ENCODE measurements at regions not wholly inside any gene's neighbourhood (a gene's known extent, or its start where the extent isn't known, plus 50 kb on each side); places are given as distances from the start of the nearest gene placed in this dataset.

DNA sequence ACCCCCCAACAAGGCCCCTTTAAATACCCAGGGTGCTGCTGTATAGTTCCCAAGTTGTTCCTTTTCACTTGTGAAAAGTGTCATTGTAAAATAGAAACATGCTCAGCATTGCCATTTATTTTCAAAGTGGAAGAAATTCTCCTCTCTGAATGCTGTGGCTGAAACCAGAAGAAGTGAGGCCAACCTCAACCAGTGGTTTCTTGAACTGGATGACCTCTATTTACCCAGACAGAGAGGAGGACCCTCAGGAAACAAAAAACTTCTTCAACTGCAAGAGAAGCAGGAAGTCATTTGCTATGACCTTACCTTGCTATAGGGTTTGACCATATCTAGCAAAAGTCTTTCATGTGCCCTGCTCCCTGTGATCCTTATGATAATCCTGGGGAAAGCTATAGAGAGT lies 209.7 kb upstream of the RARB start:
- Histone ChIP-seq H3K27me3 (ENCODE audit: control insufficient read depth, insufficient read depth, low read length) (no peaks in the 10 kb centered on the region), H3K9me3 (replicated peaks; ENCODE audit: low read length) (no peaks in the 10 kb centered on the region), H3K36me3 (ENCODE audit: insufficient read depth, low read length) (no peaks in the 10 kb centered on the region), H3K4me2 (ENCODE audit: low read length) (no peak overlapping the region), H3K9ac (ENCODE audit: low read depth, low read length) (no peak overlapping the region), H3K4me1 (ENCODE audit: control insufficient read depth, insufficient read depth, low read length) (no peaks in the 10 kb centered on the region), H3K4me3 (ENCODE audit: low read length) (no peak overlapping the region)

DNA sequence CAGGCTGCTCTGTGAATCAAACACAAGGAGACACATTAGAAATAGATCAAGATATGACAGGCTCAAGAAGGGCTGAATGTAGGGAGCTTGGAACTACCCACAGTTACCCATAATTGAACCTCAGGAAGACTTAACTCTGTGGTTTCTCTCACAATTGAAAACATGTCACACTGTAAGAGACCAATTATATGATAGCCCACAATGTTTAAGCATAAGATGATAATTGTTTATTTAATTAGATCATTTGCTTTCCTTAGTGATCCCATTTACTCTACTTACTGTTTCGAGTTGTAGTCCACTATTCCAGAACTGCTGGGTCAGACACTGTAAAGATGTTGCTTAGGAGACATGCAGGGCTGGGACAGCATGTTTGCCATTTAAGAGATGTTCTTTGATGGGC lies 201.3 kb upstream of the RARB start:
- Histone ChIP-seq H3K4me2 (ENCODE audit: low read length) (no peak overlapping the region), H3K9ac (ENCODE audit: low read depth, low read length) (no peak overlapping the region), H3K4me3 (ENCODE audit: low read length) (no peak overlapping the region), H3K9me3 (replicated peaks; ENCODE audit: low read length) (no peaks in the 10 kb centered on the region), H3K4me1 (ENCODE audit: control insufficient read depth, insufficient read depth, low read length) (no peaks in the 10 kb centered on the region), H3K27me3 (ENCODE audit: control insufficient read depth, insufficient read depth, low read length) (no peaks in the 10 kb centered on the region), H3K36me3 (ENCODE audit: insufficient read depth, low read length) (no peaks in the 10 kb centered on the region)

DNA sequence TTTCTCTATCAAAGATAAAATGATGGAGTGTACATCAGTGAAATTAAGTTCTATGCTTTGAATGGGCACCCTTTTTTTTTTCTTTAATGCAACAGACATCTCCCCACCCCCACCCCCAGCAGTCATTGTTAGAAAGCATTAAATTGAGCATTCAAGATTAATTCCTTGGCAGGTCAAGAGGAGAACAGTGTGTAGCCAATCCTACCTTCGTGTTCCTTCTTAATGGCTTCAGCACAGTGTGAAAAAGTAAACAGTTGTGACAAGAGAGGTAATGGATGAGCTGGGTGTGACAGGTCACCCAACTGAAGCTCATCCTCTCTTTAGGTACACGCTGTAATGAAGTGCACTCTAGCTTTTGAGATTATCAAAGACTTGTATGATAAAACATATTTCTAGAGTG lies 198.5 kb upstream of the RARB start:
- Histone ChIP-seq H3K9ac (ENCODE audit: low read depth, low read length) (no peak overlapping the region), H3K4me3 (ENCODE audit: low read length) (no peak overlapping the region), H3K4me1 (ENCODE audit: control insufficient read depth, insufficient read depth, low read length) (no peaks in the 10 kb centered on the region), H3K4me2 (ENCODE audit: low read length) (no peak overlapping the region), H3K9me3 (replicated peaks; ENCODE audit: low read length) (no peaks in the 10 kb centered on the region), H3K36me3 (ENCODE audit: insufficient read depth, low read length) (no peaks in the 10 kb centered on the region), H3K27me3 (ENCODE audit: control insufficient read depth, insufficient read depth, low read length) (no peaks in the 10 kb centered on the region)

DNA sequence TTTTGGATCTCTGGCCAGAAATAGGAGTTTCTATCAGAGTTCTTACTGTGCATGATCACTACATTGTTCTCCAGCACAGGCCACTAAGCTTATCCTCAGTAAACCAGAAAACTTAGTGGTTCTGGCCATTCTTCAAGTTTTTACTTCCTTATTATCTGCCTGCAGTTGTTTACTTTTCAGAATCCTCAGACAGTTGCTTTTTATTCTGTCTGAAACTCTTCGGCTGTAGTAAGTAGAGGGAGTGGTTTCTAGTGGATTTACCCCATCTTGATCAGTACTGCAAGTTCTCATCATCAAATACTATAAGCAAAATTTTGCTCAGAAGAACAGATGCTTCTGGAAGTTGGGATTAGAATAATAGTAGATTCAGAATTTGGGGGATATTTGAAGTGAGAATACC lies 193.0 kb upstream of the RARB start:
- Histone ChIP-seq H3K4me1 (ENCODE audit: control insufficient read depth, insufficient read depth, low read length) (no peaks in the 10 kb centered on the region), H3K36me3 (ENCODE audit: insufficient read depth, low read length) (no peaks in the 10 kb centered on the region), H3K9ac (ENCODE audit: low read depth, low read length) (no peak overlapping the region), H3K27me3 (ENCODE audit: control insufficient read depth, insufficient read depth, low read length) (no peaks in the 10 kb centered on the region), H3K9me3 (replicated peaks; ENCODE audit: low read length) (no peaks in the 10 kb centered on the region), H3K4me3 (ENCODE audit: low read length) (no peak overlapping the region), H3K4me2 (ENCODE audit: low read length) (no peak overlapping the region)

DNA sequence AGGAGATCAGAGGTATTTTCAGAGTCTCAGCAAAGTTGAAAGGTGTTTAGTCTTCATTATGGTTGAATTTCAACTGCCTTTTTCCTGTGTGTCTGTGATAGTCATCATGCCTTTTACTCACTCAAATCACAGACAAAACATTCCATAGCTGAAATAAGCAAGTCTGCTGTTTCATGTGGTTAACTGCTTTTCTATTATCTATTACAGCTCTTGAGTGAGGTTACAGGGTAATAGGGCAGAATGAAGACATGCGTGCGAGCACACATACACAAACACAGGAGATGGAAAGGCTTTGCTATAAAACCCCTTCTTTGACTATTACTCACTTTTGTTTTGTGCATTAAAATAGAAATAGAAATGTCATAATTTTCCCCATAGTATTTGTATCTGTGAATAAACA lies 192.6 kb upstream of the RARB start:
- H3K4me3 ChIP-seq (ENCODE audit: low read length) = no peak overlapping the region
- no peak overlapping the region for H3K9ac ChIP-seq (ENCODE audit: low read depth, low read length)
- no peaks in the 10 kb centered on the region for H3K4me1 ChIP-seq (ENCODE audit: control insufficient read depth, insufficient read depth, low read length)

DNA sequence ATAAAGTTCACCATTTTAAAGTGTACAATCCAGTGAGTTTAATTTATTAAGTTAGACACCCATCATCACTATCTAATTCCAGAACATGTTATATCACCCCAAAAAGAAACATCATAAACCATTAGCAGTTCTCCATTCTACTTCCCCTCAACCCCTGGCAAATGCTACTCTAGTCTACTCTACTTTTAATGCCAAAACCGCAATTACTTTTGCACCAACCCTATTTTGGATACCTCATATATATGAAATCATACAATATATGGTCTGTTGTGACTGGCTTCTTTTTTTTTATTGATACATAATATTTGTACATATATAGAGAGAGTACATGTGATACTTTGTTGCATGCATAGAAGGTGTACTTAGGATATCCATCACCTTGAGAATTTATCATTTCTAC lies 190.5 kb upstream of the RARB start:
- Histone ChIP-seq H3K36me3 (ENCODE audit: insufficient read depth, low read length) (no peaks in the 10 kb centered on the region), H3K27me3 (ENCODE audit: control insufficient read depth, insufficient read depth, low read length) (no peaks in the 10 kb centered on the region), H3K9ac (ENCODE audit: low read depth, low read length) (no peak overlapping the region), H3K4me2 (ENCODE audit: low read length) (no peak overlapping the region), H3K4me1 (ENCODE audit: control insufficient read depth, insufficient read depth, low read length) (no peaks in the 10 kb centered on the region), H3K9me3 (replicated peaks; ENCODE audit: low read length) (no peaks in the 10 kb centered on the region), H3K4me3 (ENCODE audit: low read length) (no peak overlapping the region)

More for the DNA sequence above, 192.6 kb upstream of the RARB start:
- H3K9me3 ChIP-seq (replicated peaks; ENCODE audit: low read length) = no peaks in the 10 kb centered on the region
- no peaks in the 10 kb centered on the region for H3K27me3 ChIP-seq (ENCODE audit: control insufficient read depth, insufficient read depth, low read length)
- no peak overlapping the region for H3K4me2 ChIP-seq (ENCODE audit: low read length)
- no peaks in the 10 kb centered on the region for H3K36me3 ChIP-seq (ENCODE audit: insufficient read depth, low read length)

DNA sequence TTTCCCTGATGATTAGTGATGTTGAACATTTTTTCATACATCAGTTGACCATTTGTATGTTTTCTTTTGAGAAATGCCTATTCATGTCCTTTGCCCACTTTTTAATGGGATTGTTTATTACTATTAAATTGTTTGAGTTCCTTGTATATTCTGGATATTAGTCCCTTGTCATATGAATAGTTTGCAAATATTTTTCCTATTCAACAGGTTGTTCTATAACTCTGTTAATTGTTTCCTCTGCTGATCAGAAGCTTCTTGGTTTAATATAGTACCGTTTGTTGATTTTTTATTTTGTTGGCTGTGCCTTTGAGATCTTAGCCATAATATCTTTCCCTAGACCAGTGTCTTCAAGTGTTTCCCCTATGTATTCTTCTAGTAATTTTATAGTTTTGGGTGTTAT lies 189.0 kb upstream of the RARB start:
- Histone ChIP-seq H3K27me3 (ENCODE audit: control insufficient read depth, insufficient read depth, low read length) (no peaks in the 10 kb centered on the region), H3K9me3 (replicated peaks; ENCODE audit: low read length) (no peaks in the 10 kb centered on the region), H3K9ac (ENCODE audit: low read depth, low read length) (no peak overlapping the region), H3K4me3 (ENCODE audit: low read length) (no peak overlapping the region), H3K4me2 (ENCODE audit: low read length) (no peak overlapping the region), H3K36me3 (ENCODE audit: insufficient read depth, low read length) (no peaks in the 10 kb centered on the region), H3K4me1 (ENCODE audit: control insufficient read depth, insufficient read depth, low read length) (no peaks in the 10 kb centered on the region)

DNA sequence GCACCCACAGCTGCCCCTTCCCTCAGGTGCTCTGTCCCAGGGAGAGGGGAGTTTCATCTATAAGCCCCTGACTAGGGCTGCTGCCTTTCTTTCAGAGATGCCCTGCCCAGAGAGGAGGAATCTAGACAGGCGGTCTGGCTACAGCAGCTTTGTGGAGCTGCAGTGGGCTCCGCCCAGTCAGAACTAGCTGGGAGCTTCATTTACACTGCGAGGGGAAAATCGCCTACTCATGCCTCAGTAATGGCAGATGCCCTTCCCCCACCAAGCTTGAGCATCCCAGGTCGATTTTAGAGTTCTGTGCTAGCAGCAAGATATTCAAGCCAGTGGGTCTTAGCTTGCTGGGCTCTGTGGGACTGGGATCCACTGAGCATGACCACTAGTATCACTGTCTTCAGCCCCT lies 181.2 kb upstream of the RARB start:
- H3K9me3 ChIP-seq (replicated peaks; ENCODE audit: low read length) = no peaks in the 10 kb centered on the region
- no peak overlapping the region for H3K4me2 ChIP-seq (ENCODE audit: low read length)

DNA sequence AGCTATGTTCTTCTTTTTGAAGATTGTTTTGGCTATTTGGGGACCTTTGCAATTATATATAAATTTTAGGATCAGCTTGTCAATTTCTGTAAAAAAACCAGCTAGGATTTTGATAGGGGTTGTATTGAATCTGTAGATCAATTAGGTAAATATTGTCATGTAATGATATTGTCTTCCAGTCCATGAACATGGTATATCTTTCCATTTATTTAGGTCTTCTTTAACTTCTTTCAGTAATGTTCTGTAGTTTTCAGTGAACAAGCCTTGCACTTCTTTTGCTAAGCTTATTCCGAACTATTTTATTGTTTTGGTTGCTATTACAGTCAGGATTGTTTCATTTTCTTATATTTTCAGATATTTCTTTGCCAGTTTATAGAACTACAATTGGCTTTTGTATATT lies 175.8 kb upstream of the RARB start:
- H3K4me2 ChIP-seq (ENCODE audit: low read length) = no peak overlapping the region
- H3K9ac ChIP-seq (ENCODE audit: low read depth, low read length) = no peak overlapping the region
- no peak overlapping the region for H3K4me3 ChIP-seq (ENCODE audit: low read length)
- H3K9me3 ChIP-seq (replicated peaks; ENCODE audit: low read length) = no peaks in the 10 kb centered on the region
- no peaks in the 10 kb centered on the region for H3K36me3 ChIP-seq (ENCODE audit: insufficient read depth, low read length)
- H3K27me3 ChIP-seq (ENCODE audit: control insufficient read depth, insufficient read depth, low read length) = no peaks in the 10 kb centered on the region
- no peaks in the 10 kb centered on the region for H3K4me1 ChIP-seq (ENCODE audit: control insufficient read depth, insufficient read depth, low read length)

More for the DNA sequence above, 181.2 kb upstream of the RARB start:
- no peaks in the 10 kb centered on the region for H3K4me1 ChIP-seq (ENCODE audit: control insufficient read depth, insufficient read depth, low read length)
- H3K9ac ChIP-seq (ENCODE audit: low read depth, low read length) = no peak overlapping the region
- no peaks in the 10 kb centered on the region for H3K36me3 ChIP-seq (ENCODE audit: insufficient read depth, low read length)
- H3K27me3 ChIP-seq (ENCODE audit: control insufficient read depth, insufficient read depth, low read length) = no peaks in the 10 kb centered on the region
- H3K4me3 ChIP-seq (ENCODE audit: low read length) = no peak overlapping the region

DNA sequence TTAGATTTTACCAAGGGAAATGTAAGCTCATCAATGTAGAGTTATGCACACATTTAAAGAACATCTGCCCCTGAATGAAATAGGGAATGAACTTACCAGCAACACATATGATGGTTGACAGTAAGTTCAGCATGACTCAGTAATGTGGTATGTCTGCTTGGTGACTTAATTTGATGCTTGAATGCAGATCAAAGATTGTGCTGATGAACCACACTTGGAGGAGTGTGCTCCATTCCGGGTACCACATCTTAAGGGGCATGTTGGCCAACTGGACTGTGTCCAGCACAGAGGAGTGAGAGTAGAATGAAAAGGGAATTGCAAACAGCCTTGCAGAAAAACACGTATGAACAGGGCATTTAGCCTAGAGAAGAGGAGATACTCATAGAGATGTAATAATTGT lies 171.0 kb upstream of the RARB start:
- no peaks in the 10 kb centered on the region for H3K36me3 ChIP-seq (ENCODE audit: insufficient read depth, low read length)
- H3K27me3 ChIP-seq (ENCODE audit: control insufficient read depth, insufficient read depth, low read length) = no peaks in the 10 kb centered on the region
- no peaks in the 10 kb centered on the region for H3K9me3 ChIP-seq (replicated peaks; ENCODE audit: low read length)
- H3K4me3 ChIP-seq (ENCODE audit: low read length) = no peak overlapping the region
- H3K4me1 ChIP-seq (ENCODE audit: control insufficient read depth, insufficient read depth, low read length) = no peaks in the 10 kb centered on the region
- no peak overlapping the region for H3K9ac ChIP-seq (ENCODE audit: low read depth, low read length)
- no peak overlapping the region for H3K4me2 ChIP-seq (ENCODE audit: low read length)

DNA sequence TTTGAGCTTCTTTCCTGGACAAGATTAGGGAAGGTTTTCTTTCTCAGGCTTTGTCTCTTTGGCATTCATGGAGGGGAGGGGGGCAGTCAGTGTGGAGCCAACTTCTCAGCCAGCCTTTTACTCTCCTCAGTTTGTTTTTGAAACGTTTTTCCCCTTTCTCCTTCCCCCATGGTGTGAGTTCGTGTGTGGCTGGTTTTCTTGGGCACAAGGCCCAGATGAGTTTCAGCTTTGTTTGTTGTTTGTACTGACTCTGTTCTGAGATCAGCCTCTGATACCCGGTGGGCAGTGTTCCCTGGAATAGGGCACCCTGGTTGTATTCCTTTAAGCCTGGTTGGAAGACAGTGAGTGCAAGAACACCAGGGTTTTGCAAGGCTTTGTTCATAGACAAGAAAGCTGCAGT lies 168.2 kb upstream of the RARB start:
- H3K4me3 ChIP-seq (ENCODE audit: low read length) = no peak overlapping the region
- H3K27me3 ChIP-seq (ENCODE audit: control insufficient read depth, insufficient read depth, low read length) = no peaks in the 10 kb centered on the region
- H3K36me3 ChIP-seq (ENCODE audit: insufficient read depth, low read length) = no peaks in the 10 kb centered on the region
- no peaks in the 10 kb centered on the region for H3K4me1 ChIP-seq (ENCODE audit: control insufficient read depth, insufficient read depth, low read length)
- no peak overlapping the region for H3K9ac ChIP-seq (ENCODE audit: low read depth, low read length)
- no peak overlapping the region for H3K4me2 ChIP-seq (ENCODE audit: low read length)
- H3K9me3 ChIP-seq (replicated peaks; ENCODE audit: low read length) = no peaks in the 10 kb centered on the region

DNA sequence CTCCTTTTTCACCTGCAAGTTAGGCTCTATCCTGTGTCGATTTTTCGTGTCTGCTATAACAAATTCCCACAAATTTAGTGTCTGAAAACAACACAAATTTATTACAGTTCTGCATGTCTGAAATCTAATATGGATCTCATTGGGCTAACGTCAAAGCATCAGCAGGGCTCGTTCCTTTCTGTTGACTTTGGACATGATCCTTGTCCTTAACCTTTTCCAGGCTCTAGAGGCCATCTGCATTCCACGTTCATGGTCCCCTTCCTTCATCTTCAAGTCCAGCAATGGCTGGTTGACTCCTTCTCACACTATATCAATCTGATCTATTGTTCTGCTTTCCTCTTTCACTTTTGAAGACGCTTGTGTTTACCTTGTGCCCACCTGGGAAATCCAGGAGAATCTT lies 165.7 kb upstream of the RARB start:
- Histone ChIP-seq H3K9ac (ENCODE audit: low read depth, low read length) (no peak overlapping the region), H3K27me3 (ENCODE audit: control insufficient read depth, insufficient read depth, low read length) (no peaks in the 10 kb centered on the region), H3K9me3 (replicated peaks; ENCODE audit: low read length) (no peaks in the 10 kb centered on the region), H3K4me2 (ENCODE audit: low read length) (no peak overlapping the region), H3K4me1 (ENCODE audit: control insufficient read depth, insufficient read depth, low read length) (no peaks in the 10 kb centered on the region), H3K36me3 (ENCODE audit: insufficient read depth, low read length) (no peaks in the 10 kb centered on the region), H3K4me3 (ENCODE audit: low read length) (no peak overlapping the region)

DNA sequence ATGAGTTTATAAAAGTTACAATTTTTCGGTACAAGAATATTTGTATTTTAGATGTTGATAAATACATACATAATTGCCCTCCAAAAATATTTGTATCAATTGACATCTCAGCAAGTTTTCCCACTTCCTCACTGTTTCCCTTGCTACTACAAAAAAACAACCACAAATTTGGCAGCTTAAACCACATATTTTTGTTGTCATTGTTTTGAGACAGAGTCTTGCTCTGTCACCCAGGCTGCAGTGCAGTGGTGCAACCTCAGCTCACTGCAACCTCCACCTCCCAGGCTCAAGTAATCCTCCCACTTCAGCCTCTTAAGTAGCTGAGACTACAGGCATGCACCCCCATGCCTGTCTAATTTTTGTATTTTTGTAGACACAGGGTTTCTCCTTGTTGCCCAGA lies 162.8 kb upstream of the RARB start:
- Histone ChIP-seq H3K4me3 (ENCODE audit: low read length) (no peak overlapping the region), H3K9me3 (replicated peaks; ENCODE audit: low read length) (no peaks in the 10 kb centered on the region), H3K36me3 (ENCODE audit: insufficient read depth, low read length) (no peaks in the 10 kb centered on the region), H3K9ac (ENCODE audit: low read depth, low read length) (no peak overlapping the region), H3K27me3 (ENCODE audit: control insufficient read depth, insufficient read depth, low read length) (no peaks in the 10 kb centered on the region), H3K4me2 (ENCODE audit: low read length) (no peak overlapping the region), H3K4me1 (ENCODE audit: control insufficient read depth, insufficient read depth, low read length) (no peaks in the 10 kb centered on the region)
